Neutrophil (primary cell): ENCODE measurements at regions not wholly inside any gene's neighbourhood (a gene's known extent, or its start where the extent isn't known, plus 50 kb on each side); places are given as distances from the start of the nearest gene placed in this dataset.

Experiments used
- H3K27ac ChIP-seq: fragments of 200-600 bp; sonication (generic); 2 replicates; pipeline ENCODE4 v1.5.1; 2016; ENCODE audit warnings: mild to moderate bottlenecking, moderate library complexity
- H3K27me3 ChIP-seq: fragments of 200-600 bp; sonication (generic); 2 replicates; pipeline ENCODE4 v1.6.0; 2016; ENCODE audit warnings: mild to moderate bottlenecking
- H3K36me3 ChIP-seq: fragments of 200-600 bp; sonication (generic); 2 replicates; pipeline ENCODE4 v1.5.1; 2017
- H3K4me1 ChIP-seq, 2 experiments: fragments of 200-600 bp in 1 of 2; sonication (generic) in 1 of 2; 1 replicate in 1 of 2; 2 replicates in 1 of 2; pipeline versions ENCODE4 v1.5.1 to v1.6.1; 2013 to 2016; ENCODE audit warnings: low read depth in 1 of 2, low read length in 1 of 2, mild to moderate bottlenecking in 1 of 2, moderate library complexity in 1 of 2; ENCODE audit not compliant: control insufficient read depth in 1 of 2, insufficient read depth in 1 of 2
- H3K4me3 ChIP-seq, 2 experiments: fragments of 200-600 bp in 1 of 2; sonication (generic) in 1 of 2; 1 replicate in 1 of 2; 2 replicates in 1 of 2; pipeline ENCODE4 v1.5.1; 2013 to 2016; ENCODE audit warnings: low read depth in 1 of 2, low read length in 1 of 2, mild to moderate bottlenecking in 1 of 2, moderate library complexity in 1 of 2
- H3K9me3 ChIP-seq: fragments of 200-600 bp; sonication (generic); 2 replicates; pipeline ENCODE4 v1.5.1; 2016
- CTCF ChIP-seq: fragments of 200-600 bp; sonication (generic); IDR thresholded peaks from 2 replicates; pipeline ENCODE4 v1.5.1; 2016; ENCODE audit warnings: antibody characterized with exemption

GRCh38 chr10:30238836-30239235 lies 110.2 kb downstream of the MTPAP start:
- H3K27me3 ChIP-seq, result no peaks in the 10 kb centered on the region
- no peak overlapping the region for H3K27ac ChIP-seq
- TF ChIP-seq CTCF, result no peak
- no peak overlapping the region for H3K4me3 ChIP-seq
- H3K4me1 ChIP-seq, result no peaks in the 10 kb centered on the region
- H3K36me3 ChIP-seq, result no peaks in the 10 kb centered on the region
- no peaks in the 10 kb centered on the region for H3K9me3 ChIP-seq

- Histone ChIP-seq H3K9me3 (no peaks in the 10 kb centered on the region), H3K4me1 (no peaks in the 10 kb centered on the region), H3K27ac (no peak overlapping the region), H3K27me3 (no peaks in the 10 kb centered on the region), H3K4me3 (no peak overlapping the region), H3K36me3 (no peaks in the 10 kb centered on the region)
- TF ChIP-seq CTCF, result no peak
Measured at GRCh38 chr10:30233186-30233959, 115.7 kb downstream of the MTPAP start.

GRCh38 chr10:30231709-30232108 lies 117.4 kb downstream of the MTPAP start:
- H3K36me3 ChIP-seq, result no peaks in the 10 kb centered on the region
- H3K4me1 ChIP-seq, result no peaks in the 10 kb centered on the region
- H3K4me3 ChIP-seq, result no peak overlapping the region
- H3K9me3 ChIP-seq, result no peaks in the 10 kb centered on the region
- H3K27me3 ChIP-seq, result no peaks in the 10 kb centered on the region
- TF ChIP-seq CTCF, result no peak
- no peak overlapping the region for H3K27ac ChIP-seq

- TF ChIP-seq CTCF, result no peak
- Histone ChIP-seq H3K4me1 (no peaks in the 10 kb centered on the region), H3K4me3 (no peak overlapping the region)
Measured at GRCh38 chr10:30231071-30231652, 117.9 kb downstream of the MTPAP start.

GRCh38 chr10:30229536-30229935 lies 119.5 kb downstream of the MTPAP start:
- no peak overlapping the region for H3K27ac ChIP-seq
- H3K9me3 ChIP-seq, result no peaks in the 10 kb centered on the region
- no peak for TF ChIP-seq CTCF
- H3K36me3 ChIP-seq, result no peaks in the 10 kb centered on the region
- no peaks in the 10 kb centered on the region for H3K4me1 ChIP-seq
- H3K27me3 ChIP-seq, result no peaks in the 10 kb centered on the region
- no peak overlapping the region for H3K4me3 ChIP-seq

More at GRCh38 chr10:30231071-30231652, 117.9 kb downstream of the MTPAP start:
- Histone ChIP-seq H3K27ac (no peak overlapping the region), H3K9me3 (no peaks in the 10 kb centered on the region), H3K36me3 (no peaks in the 10 kb centered on the region), H3K27me3 (no peaks in the 10 kb centered on the region)
